ENCODE measurements at regions not wholly inside any gene's neighbourhood (a gene's known extent, or its start where the extent isn't known, plus 50 kb on each side); places are given as distances from the start of the nearest gene placed in this dataset.

DNA sequence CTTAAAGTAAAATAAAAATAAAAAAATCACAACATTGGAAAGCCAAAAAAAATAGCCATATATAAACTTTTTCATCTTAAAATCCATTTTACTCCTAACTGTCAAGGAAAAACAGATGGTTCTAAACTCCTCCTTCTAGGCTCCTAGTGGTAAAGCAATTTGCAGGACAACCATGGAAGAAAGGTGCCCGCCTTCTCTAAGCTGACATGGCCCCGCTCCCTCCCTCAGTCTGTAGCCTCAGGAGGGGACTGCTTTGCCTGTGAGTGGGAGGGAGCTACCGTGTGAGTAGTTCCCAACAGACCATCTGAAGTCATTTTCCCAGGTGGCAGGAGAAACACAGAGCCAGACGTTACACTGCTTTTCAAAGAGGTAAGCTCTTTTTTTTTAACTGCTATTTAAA lies 336.2 kb upstream of the FAT1 start:
- DNase-seq (ENCODE audit: low read depth in 1 of 2, low spot score in 2 of 2): no peak
- POLR2A ChIA-PET (ENCODE audit: partially characterized antibody): no interaction called here
- no peak overlapping the region for H4K91ac ChIP-seq (replicated peaks; ENCODE audit: insufficient read length, low read length)

More for the DNA sequence above, 336.2 kb upstream of the FAT1 start:
- H3K36me3 ChIP-seq (ENCODE audit: control insufficient read depth in 2 of 4, insufficient read depth in 4 of 4, low read length in 3 of 4): no peaks in the 10 kb centered on the region
- no peaks in the 10 kb centered on the region for H4K20me1 ChIP-seq (replicated peaks in 1 of 2; ENCODE audit: control insufficient read depth in 1 of 2, insufficient read depth in 2 of 2, low read length in 2 of 2)
- H3K4me3 ChIP-seq (ENCODE audit: extremely low read depth in 1 of 4, insufficient read depth in 2 of 4, low read depth in 3 of 4, low read length in 4 of 4): no peak overlapping the region
- H2AK5ac ChIP-seq (ENCODE audit: low read depth, low read length): no peak overlapping the region
- H3K18ac ChIP-seq (ENCODE audit: extremely low read depth, low read length): no peak overlapping the region
- H3K56ac ChIP-seq (replicated peaks; ENCODE audit: insufficient read length, low read depth, low read length): no peak overlapping the region
- no peak overlapping the region for H2BK120ac ChIP-seq (replicated peaks; ENCODE audit: low read depth, low read length)
- H3K9me3 ChIP-seq (ENCODE audit: insufficient read depth in 2 of 2, low read depth in 1 of 2, low read length in 1 of 2): no peaks in the 10 kb centered on the region
- CTCF ChIA-PET (ENCODE audit: partially characterized antibody): interaction anchor here (0.6 kb wide), 1 partner anchor 281 kb away, joined by 3 read pairs; no protein-coding TSS in a partner anchor
- H3K4me2 ChIP-seq (ENCODE audit: insufficient read depth in 1 of 2, low read depth in 2 of 2, low read length in 2 of 2): no peak overlapping the region
- no peak overlapping the region for H2BK20ac ChIP-seq (ENCODE audit: low read length)
- no peak overlapping the region for H4K5ac ChIP-seq (ENCODE audit: insufficient read length, low read depth, low read length)
- H2AFZ ChIP-seq (ENCODE audit: low read length): no peak overlapping the region
- 48% methylated on average over 4 of the region's 4 CpGs; no CpG with 5 or more reads in 1 of the 2 experiments for WGBS, 2 experiments (ENCODE audit: extremely low coverage in 1 of 2, insufficient coverage in 1 of 2, insufficient read length in 1 of 2, insufficient replicate concordance in 2 of 2, low coverage in 1 of 2, low lambda C conversion rate in 2 of 2, missing lambda C conversion rate in 1 of 2)
- no peak overlapping the region for H2BK15ac ChIP-seq (ENCODE audit: low read length)
- FAIRE-seq: no peak
- peak overlapping the region; percentile 78 for H3K4ac ChIP-seq (replicated peaks; ENCODE audit: insufficient read length, low read depth, low read length)
- H3K23ac ChIP-seq (ENCODE audit: insufficient read length): no peak overlapping the region
- TF ChIP-seq GABPA (IDR thresholded peaks at IDR 0.05; ENCODE audit: borderline replicate concordance, insufficient read depth, low read length) (no peak), EZH2 (IDR thresholded peaks at IDR 0.05; ENCODE audit: low read depth, low read length, severe bottlenecking) (no peak), KDM5A (IDR thresholded peaks at IDR 0.05; ENCODE audit: low read length) (no peak), SRF (IDR thresholded peaks at IDR 0.05; ENCODE audit: low read depth, low read length) (no peak), YY1 (IDR thresholded peaks at IDR 0.05; ENCODE audit: low read depth, low read length) (no peak), NANOG (IDR thresholded peaks at IDR 0.05; ENCODE audit: insufficient read depth, low read depth, low read length, poor library complexity, severe bottlenecking) (no peak), SP4 (IDR thresholded peaks at IDR 0.05; ENCODE audit: low read length) (no peak), JUN (IDR thresholded peaks at IDR 0.05; ENCODE audit: low read depth, low read length) (no peak), TBP (IDR thresholded peaks at IDR 0.05; ENCODE audit: low read depth, low read length) (no peak), RAD21 (IDR thresholded peaks at IDR 0.05 in 1 of 2, conservative IDR thresholded peaks at IDR 0.05 in 1 of 2; ENCODE audit: low read depth in 2 of 2, low read length in 2 of 2) (no peak), SIN3A (conservative IDR thresholded peaks at IDR 0.05 in 1 of 2, IDR thresholded peaks at IDR 0.05 in 1 of 2; ENCODE audit: low read depth in 1 of 2, low read length in 2 of 2) (no peak)
- H3K27me3 ChIP-seq (replicated peaks in 1 of 4; ENCODE audit: control insufficient read depth in 3 of 4, extremely low read depth in 1 of 4, insufficient read depth in 3 of 4, low read length in 3 of 4): no peaks in the 10 kb centered on the region
- no peak overlapping the region for H2BK5ac ChIP-seq (ENCODE audit: low read depth, low read length)
- no peaks in the 10 kb centered on the region for H3K79me2 ChIP-seq (ENCODE audit: control insufficient read depth in 1 of 2, insufficient read depth in 2 of 2, low read length in 2 of 2)
- no peaks in the 10 kb centered on the region for H3K23me2 ChIP-seq (ENCODE audit: low read depth, low read length)
- H3K27ac ChIP-seq (ENCODE audit: low read depth, low read length): no peak overlapping the region
- no peak overlapping the region for H2BK12ac ChIP-seq (ENCODE audit: low read depth, low read length)
- no peak overlapping the region for H3K9ac ChIP-seq (replicated peaks in 1 of 4; ENCODE audit: extremely low read depth in 1 of 4, low read depth in 3 of 4, low read length in 3 of 4)
- no peak overlapping the region for H3K14ac ChIP-seq (ENCODE audit: insufficient read length)
- H3K4me1 ChIP-seq (replicated peaks in 1 of 4; ENCODE audit: control insufficient read depth in 3 of 4, insufficient read depth in 4 of 4, low read length in 3 of 4): no peaks in the 10 kb centered on the region
- H3K79me1 ChIP-seq (ENCODE audit: low read depth, low read length): no peaks in the 10 kb centered on the region
- H4K8ac ChIP-seq (ENCODE audit: extremely low read depth, insufficient read depth, low read length): no peak overlapping the region

All from H1 (cell line).